ENCODE measurements at regions not wholly inside any gene's neighbourhood (a gene's known extent, or its start where the extent isn't known, plus 50 kb on each side); places are given as distances from the start of the nearest gene placed in this dataset.

DNA sequence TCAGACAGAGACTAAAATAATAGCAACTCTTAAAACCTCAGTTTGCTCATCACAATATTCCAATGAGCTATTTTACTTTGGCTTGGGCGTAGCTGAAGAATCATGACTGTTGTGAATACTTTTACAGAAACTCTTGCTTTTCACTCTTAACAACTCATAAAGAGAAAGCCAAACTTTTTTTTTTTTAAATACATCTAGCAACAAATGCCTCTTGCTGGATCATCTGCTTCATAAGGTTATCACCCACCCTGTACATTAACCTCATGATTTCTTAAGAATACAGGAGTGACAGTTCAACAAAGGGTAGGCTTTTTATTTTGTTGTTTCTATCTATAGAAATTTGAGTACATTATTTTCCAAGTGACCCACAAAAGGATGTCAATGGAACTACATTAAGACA is 307.4 kb upstream of the DDHD1 start:
- TF ChIP-seq, protein P1, sequence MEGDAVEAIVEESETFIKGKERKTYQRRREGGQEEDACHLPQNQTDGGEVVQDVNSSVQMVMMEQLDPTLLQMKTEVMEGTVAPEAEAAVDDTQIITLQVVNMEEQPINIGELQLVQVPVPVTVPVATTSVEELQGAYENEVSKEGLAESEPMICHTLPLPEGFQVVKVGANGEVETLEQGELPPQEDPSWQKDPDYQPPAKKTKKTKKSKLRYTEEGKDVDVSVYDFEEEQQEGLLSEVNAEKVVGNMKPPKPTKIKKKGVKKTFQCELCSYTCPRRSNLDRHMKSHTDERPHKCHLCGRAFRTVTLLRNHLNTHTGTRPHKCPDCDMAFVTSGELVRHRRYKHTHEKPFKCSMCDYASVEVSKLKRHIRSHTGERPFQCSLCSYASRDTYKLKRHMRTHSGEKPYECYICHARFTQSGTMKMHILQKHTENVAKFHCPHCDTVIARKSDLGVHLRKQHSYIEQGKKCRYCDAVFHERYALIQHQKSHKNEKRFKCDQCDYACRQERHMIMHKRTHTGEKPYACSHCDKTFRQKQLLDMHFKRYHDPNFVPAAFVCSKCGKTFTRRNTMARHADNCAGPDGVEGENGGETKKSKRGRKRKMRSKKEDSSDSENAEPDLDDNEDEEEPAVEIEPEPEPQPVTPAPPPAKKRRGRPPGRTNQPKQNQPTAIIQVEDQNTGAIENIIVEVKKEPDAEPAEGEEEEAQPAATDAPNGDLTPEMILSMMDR (optimal IDR thresholded peaks at IDR 0.05 in 1 of 3, IDR thresholded peaks at IDR 0.05 in 1 of 3, conservative IDR thresholded peaks at IDR 0.05 in 1 of 3; ENCODE audit: extremely low read depth in 1 of 3, insufficient read depth in 2 of 3, low read length in 3 of 3) = no peak
- no peak for TF ChIP-seq EZH2 (IDR thresholded peaks at IDR 0.05; ENCODE audit: low read length)

All from keratinocyte (primary cell).